ENCODE measurements at regions not wholly inside any gene's neighbourhood (a gene's known extent, or its start where the extent isn't known, plus 50 kb on each side); places are given as distances from the start of the nearest gene placed in this dataset.

DNA sequence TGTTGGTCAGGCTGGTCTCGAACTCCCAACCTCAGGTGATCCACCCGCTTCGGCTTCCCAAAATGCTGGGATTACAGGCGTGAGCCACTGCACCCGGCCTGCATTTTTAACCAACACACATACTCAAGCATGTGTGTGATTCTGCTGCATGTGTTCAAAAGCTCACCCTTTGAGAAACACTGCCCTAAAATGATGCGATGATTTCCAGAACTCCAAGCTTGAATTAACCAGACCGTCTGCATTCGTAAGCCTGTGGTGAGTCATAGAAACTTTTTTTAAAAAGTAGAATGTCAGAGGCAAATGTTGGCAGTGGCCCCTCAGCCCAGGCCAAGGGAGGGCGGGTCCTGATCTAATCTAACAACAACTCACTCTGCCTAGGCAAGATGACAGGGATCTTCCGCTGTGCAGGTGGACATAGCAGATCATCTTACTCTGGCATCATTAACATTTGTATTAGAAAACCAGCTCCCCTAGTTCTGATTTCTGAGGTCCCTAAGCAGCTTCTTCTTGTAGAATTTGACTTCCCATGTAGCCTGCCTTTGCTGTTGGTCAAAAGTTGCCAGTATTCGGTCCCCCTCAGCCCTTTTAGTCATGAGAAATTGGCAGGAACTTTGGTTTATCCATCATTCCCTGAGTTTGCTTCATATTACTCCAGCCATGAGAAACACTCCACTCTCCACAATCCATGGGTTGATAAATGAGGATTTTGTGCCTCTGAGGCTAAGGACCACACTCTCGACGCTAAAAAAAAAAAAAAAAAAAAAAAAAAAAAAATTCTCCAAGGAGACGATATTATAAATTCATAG, 190.4 kb downstream of the SKIDA1 start:
- TF ChIP-seq EZH2 (IDR thresholded peaks at IDR 0.05) (no peak), POLR2AphosphoS5 (IDR thresholded peaks at IDR 0.05; ENCODE audit: borderline replicate concordance, low read depth, low read length) (no peak), FOXP2 (optimal IDR thresholded peaks at IDR 0.05; ENCODE audit: control extremely low read depth, extremely low read length, insufficient read depth) (no peak)

All from SK-N-MC (cell line).